ENCODE measurements at regions not wholly inside any gene's neighbourhood (a gene's known extent, or its start where the extent isn't known, plus 50 kb on each side); places are given as distances from the start of the nearest gene placed in this dataset.
"Not testable (repeated sequence)": the region's sequence is repeated elsewhere in the genome, so short reads cannot be mapped to it uniquely, and the experiment has no call there.

DNA sequence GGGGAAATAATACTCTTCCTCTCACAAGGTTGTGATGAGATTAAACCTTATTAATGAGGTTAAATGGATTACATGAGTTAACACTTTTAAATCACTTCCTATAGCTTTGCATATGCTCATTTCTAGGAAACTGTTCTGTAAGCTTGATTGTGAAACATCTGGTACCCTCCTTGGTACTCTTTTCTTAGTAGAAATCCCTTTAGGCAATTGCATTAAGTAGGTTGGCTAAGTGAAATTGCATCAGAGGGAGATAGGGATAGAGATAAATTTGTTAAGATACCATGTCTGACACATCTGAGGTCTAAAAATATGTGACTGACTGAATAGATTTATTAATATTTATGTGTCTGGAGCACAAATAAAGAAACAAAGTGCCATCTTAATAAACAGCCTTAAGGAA is 275.9 kb upstream of the MAP2 start:
- Histone ChIP-seq H3K36me3 (ENCODE audit: control insufficient read depth in 2 of 2, insufficient read depth in 2 of 2, low read length in 2 of 2) (no peaks in the 10 kb centered on the region), H3K4me1 (ENCODE audit: control insufficient read depth, insufficient read depth, low read length) (no peaks in the 10 kb centered on the region), H3K9ac (ENCODE audit: low read length in 2 of 2) (no peak overlapping the region), H3K27ac (ENCODE audit: low read length) (no peak overlapping the region), H3K9me3 (ENCODE audit: control insufficient read depth in 2 of 2, low read length in 2 of 2) (no peaks in the 10 kb centered on the region), H3K4me3 (ENCODE audit: low read length in 2 of 2) (no peak overlapping the region), H3K27me3 (ENCODE audit: control insufficient read depth in 1 of 2, insufficient read depth in 2 of 2, low read length in 2 of 2) (no peaks in the 10 kb centered on the region)

DNA sequence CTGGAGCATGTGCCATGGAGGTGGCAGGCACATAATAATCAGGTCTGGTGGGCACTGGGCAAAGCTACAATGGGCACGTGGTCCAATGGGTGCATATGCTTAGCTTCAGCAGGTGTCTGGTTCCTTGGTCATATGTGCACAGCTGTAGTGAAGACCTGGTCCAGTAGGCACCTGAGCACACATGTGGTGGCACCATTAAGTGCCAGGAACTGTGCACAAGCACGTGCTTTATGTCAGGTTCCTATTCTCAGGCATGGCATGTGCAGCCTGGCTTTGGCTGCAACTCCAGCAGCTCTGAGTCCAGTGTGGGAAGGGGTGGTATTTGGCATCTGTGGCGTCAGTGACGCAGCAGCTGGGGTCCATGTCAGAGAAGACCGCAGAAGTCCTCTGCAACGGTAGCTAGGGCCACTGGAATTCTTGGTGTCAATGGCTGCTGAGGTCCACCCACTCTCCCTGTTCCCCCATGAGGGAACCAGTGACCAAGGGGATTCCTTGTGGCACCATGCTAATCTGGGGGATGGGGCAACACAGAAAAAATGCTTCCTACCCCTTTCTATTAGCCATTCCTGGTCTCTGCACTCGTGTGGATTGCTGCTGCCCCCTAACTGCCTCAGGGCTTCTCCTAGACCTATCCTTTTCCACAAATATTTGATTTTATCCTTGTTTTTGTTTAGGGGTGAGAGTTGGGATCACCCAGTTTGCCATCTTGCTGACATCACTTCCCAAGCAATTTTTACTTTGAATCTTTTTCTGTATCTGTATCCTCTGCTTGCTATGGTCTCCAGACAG is 262.9 kb upstream of the MAP2 start:
- no peaks in the 10 kb centered on the region for H3K9me3 ChIP-seq (ENCODE audit: control insufficient read depth in 2 of 2, low read length in 2 of 2)
- H3K36me3 ChIP-seq (ENCODE audit: control insufficient read depth in 2 of 2, insufficient read depth in 2 of 2, low read length in 2 of 2), result no peaks in the 10 kb centered on the region
- H3K27me3 ChIP-seq (ENCODE audit: control insufficient read depth in 1 of 2, insufficient read depth in 2 of 2, low read length in 2 of 2), result no peaks in the 10 kb centered on the region
- no peak overlapping the region for H3K9ac ChIP-seq (ENCODE audit: low read length in 2 of 2)
- no peaks in the 10 kb centered on the region for H3K4me1 ChIP-seq (ENCODE audit: control insufficient read depth, insufficient read depth, low read length)
- H3K27ac ChIP-seq (ENCODE audit: low read length), result no peak overlapping the region
- H3K4me3 ChIP-seq (ENCODE audit: low read length in 2 of 2), result no peak overlapping the region

DNA sequence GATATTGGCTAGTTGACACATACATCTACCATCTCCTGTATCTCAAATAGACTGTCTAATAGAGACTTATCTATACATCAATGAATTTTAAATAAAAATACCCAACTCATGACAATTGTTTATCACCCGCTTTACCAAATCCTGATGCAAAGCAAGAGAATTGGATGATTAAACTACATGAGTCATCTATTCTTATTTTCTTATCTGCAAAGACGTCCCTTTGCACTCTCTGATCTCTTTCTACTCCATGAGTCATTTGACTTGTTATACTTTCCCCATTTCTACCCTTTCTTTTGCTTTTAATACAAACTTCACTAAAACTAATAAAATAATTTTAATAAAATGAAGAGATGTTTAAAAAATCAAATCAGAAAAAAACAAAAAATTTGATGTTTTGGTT is 261.7 kb upstream of the MAP2 start:
- no peak overlapping the region for H3K9ac ChIP-seq (ENCODE audit: low read length in 2 of 2)
- no peak overlapping the region for H3K27ac ChIP-seq (ENCODE audit: low read length)
- H3K4me3 ChIP-seq (ENCODE audit: low read length in 2 of 2), result no peak overlapping the region
- H3K27me3 ChIP-seq (ENCODE audit: control insufficient read depth in 1 of 2, insufficient read depth in 2 of 2, low read length in 2 of 2), result no peaks in the 10 kb centered on the region
- H3K4me1 ChIP-seq (ENCODE audit: control insufficient read depth, insufficient read depth, low read length), result no peaks in the 10 kb centered on the region
- no peaks in the 10 kb centered on the region for H3K36me3 ChIP-seq (ENCODE audit: control insufficient read depth in 2 of 2, insufficient read depth in 2 of 2, low read length in 2 of 2)
- no peaks in the 10 kb centered on the region for H3K9me3 ChIP-seq (ENCODE audit: control insufficient read depth in 2 of 2, low read length in 2 of 2)

DNA sequence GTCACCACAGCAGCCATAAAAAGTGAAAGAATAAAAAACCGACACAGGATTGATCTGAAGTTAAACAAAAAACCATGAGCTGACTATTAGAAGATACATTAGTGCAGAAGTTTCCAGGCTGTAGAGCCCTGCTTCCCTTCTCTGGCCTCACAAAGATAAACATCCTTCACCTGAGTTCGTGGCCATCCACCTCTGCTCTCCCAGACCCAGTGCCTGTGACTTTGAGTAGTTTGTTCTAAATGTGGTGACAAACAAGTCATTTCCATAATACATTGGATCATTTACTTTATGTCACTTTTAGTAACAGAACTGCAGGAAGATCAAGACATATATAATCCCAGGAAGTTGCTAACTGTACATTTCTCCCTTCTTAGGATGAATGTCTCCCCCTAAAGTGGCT is 241.9 kb upstream of the MAP2 start:
- Histone ChIP-seq H3K27ac (ENCODE audit: low read length) (no peak overlapping the region), H3K9me3 (ENCODE audit: control insufficient read depth in 2 of 2, low read length in 2 of 2) (peaks cover 0 to 2% of the 10 kb centered on the region in 2 donors), H3K36me3 (ENCODE audit: control insufficient read depth in 2 of 2, insufficient read depth in 2 of 2, low read length in 2 of 2) (no peaks in the 10 kb centered on the region), H3K27me3 (ENCODE audit: control insufficient read depth in 1 of 2, insufficient read depth in 2 of 2, low read length in 2 of 2) (no peaks in the 10 kb centered on the region), H3K9ac (ENCODE audit: low read length in 2 of 2) (no peak overlapping the region), H3K4me1 (ENCODE audit: control insufficient read depth, insufficient read depth, low read length) (no peaks in the 10 kb centered on the region), H3K4me3 (ENCODE audit: low read length in 2 of 2) (no peak overlapping the region)

DNA sequence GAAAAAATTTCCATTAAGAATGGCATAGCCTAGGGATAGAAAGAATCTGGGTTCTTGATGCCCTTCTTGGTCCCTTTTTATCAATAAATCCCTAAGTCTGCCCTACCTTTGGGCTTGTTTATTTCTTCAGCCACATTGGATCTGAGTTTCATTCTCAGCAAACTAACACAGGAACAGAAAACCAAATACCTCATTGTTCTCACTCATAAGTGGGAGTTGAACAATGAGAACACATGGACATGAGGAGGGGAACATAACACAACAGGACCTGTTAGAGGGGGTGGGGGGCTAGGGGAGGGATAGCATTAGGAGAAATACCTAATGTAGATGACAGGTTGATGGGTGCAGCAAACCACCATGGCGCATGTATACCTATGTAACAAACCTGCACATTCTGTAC is 237.0 kb upstream of the MAP2 start:
- H3K36me3 ChIP-seq (ENCODE audit: control insufficient read depth in 2 of 2, insufficient read depth in 2 of 2, low read length in 2 of 2); H3K9ac ChIP-seq (ENCODE audit: low read length in 2 of 2); H3K27ac ChIP-seq (ENCODE audit: low read length); H3K4me1 ChIP-seq (ENCODE audit: control insufficient read depth, insufficient read depth, low read length); H3K27me3 ChIP-seq (ENCODE audit: control insufficient read depth in 1 of 2, insufficient read depth in 2 of 2, low read length in 2 of 2); H3K9me3 ChIP-seq (ENCODE audit: control insufficient read depth in 2 of 2, low read length in 2 of 2); H3K4me3 ChIP-seq (ENCODE audit: low read length in 2 of 2): not testable (repeated sequence)

DNA sequence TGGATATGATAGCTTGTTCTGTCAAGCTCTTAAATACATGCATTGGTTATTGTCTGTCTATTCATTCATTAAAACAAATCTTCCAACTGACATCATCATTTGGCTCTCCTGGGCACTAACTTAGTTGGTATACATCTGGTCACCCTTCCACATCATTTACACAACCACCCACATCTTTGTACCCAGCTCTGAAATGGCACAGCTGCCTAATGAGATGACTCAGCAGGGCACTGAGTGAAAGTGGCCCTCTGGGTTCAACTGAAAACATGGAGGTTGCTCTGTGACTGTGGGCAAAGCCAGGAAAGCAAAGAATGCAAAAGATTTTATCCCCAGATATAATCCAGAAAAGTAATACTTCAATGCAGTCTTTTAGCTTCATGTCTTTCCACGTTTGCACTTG is 234.0 kb upstream of the MAP2 start:
- H3K4me3 ChIP-seq (ENCODE audit: low read length in 2 of 2), result no peak overlapping the region
- H3K9ac ChIP-seq (ENCODE audit: low read length in 2 of 2), result no peak overlapping the region
- H3K36me3 ChIP-seq (ENCODE audit: control insufficient read depth in 2 of 2, insufficient read depth in 2 of 2, low read length in 2 of 2), result no peaks in the 10 kb centered on the region
- no peak overlapping the region for H3K27ac ChIP-seq (ENCODE audit: low read length)
- H3K9me3 ChIP-seq (ENCODE audit: control insufficient read depth in 2 of 2, low read length in 2 of 2), result no peaks in the 10 kb centered on the region
- H3K4me1 ChIP-seq (ENCODE audit: control insufficient read depth, insufficient read depth, low read length), result no peaks in the 10 kb centered on the region
- H3K27me3 ChIP-seq (ENCODE audit: control insufficient read depth in 1 of 2, insufficient read depth in 2 of 2, low read length in 2 of 2), result no peaks in the 10 kb centered on the region

DNA sequence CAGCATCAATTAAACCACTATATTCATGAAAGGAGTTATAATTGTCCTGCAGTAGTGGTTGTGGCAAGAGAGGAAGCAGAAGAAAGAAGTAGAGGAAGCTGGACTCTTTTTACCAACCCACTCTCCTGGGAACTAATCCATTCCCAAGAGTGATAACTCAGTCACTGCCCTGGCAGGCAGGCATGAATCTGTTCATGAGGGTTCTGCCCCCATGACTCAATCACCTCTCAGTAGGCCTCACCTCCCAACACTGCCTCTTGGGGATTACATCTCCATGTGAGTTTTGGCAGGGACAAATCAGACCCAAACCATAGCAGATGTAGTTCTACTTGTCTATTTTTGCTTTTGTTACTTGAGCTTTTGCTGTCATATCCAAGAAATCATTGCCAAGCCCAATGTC is 232.7 kb upstream of the MAP2 start:
- Histone ChIP-seq H3K9me3 (ENCODE audit: control insufficient read depth in 2 of 2, low read length in 2 of 2) (no peaks in the 10 kb centered on the region), H3K27ac (ENCODE audit: low read length) (no peak overlapping the region), H3K4me3 (ENCODE audit: low read length in 2 of 2) (no peak overlapping the region), H3K9ac (ENCODE audit: low read length in 2 of 2) (no peak overlapping the region), H3K27me3 (ENCODE audit: control insufficient read depth in 1 of 2, insufficient read depth in 2 of 2, low read length in 2 of 2) (no peaks in the 10 kb centered on the region), H3K36me3 (ENCODE audit: control insufficient read depth in 2 of 2, insufficient read depth in 2 of 2, low read length in 2 of 2) (no peaks in the 10 kb centered on the region), H3K4me1 (ENCODE audit: control insufficient read depth, insufficient read depth, low read length) (no peaks in the 10 kb centered on the region)

DNA sequence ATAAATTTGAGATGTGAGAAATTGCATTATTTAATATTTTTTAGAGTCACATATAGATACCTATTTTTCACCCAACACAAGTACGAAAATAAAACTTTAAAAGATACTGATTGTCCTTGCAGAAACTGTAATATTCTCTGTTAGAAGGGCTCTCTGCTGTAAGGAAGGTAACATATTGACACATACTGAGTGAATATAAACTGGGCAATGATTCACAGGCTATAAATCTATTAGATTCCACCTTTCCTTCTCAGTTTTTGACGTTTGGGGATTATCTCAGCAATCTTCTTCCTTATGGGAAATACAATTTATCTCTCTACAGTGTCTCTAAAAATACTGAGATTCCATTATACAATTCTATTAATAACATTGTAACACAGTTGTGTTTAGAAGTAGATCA is 229.1 kb upstream of the MAP2 start:
- no peak overlapping the region for H3K4me3 ChIP-seq (ENCODE audit: low read length in 2 of 2)
- H3K4me1 ChIP-seq (ENCODE audit: control insufficient read depth, insufficient read depth, low read length), result no peaks in the 10 kb centered on the region
- H3K27ac ChIP-seq (ENCODE audit: low read length), result no peak overlapping the region
- H3K36me3 ChIP-seq (ENCODE audit: control insufficient read depth in 2 of 2, insufficient read depth in 2 of 2, low read length in 2 of 2), result no peaks in the 10 kb centered on the region
- no peak overlapping the region for H3K9ac ChIP-seq (ENCODE audit: low read length in 2 of 2)
- no peaks in the 10 kb centered on the region for H3K9me3 ChIP-seq (ENCODE audit: control insufficient read depth in 2 of 2, low read length in 2 of 2)
- H3K27me3 ChIP-seq (ENCODE audit: control insufficient read depth in 1 of 2, insufficient read depth in 2 of 2, low read length in 2 of 2), result no peaks in the 10 kb centered on the region

DNA sequence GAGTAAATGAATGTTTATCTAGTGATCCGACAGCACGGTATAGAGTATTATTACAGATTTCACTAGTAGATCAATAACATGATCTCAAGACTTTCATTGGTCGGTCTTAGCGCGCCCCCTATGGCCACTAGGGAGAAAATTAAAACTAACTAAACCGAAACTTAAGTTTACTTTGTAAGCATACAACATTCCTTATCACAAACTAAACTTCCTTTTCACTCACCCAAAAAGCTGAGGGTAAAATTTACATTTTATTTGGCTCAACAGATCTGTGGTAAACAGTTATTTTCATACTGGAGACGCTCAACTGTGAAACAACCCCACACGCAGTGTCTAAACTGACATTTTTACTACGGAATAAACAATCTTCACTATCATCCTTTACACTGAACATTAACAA is 215.6 kb upstream of the MAP2 start:
- Histone ChIP-seq H3K36me3 (ENCODE audit: control insufficient read depth in 2 of 2, insufficient read depth in 2 of 2, low read length in 2 of 2) (no peaks in the 10 kb centered on the region), H3K9ac (ENCODE audit: low read length in 2 of 2) (no peak overlapping the region), H3K4me1 (ENCODE audit: control insufficient read depth, insufficient read depth, low read length) (no peaks in the 10 kb centered on the region), H3K9me3 (ENCODE audit: control insufficient read depth in 2 of 2, low read length in 2 of 2) (no peaks in the 10 kb centered on the region), H3K27me3 (ENCODE audit: control insufficient read depth in 1 of 2, insufficient read depth in 2 of 2, low read length in 2 of 2) (no peaks in the 10 kb centered on the region), H3K4me3 (ENCODE audit: low read length in 2 of 2) (no peak overlapping the region), H3K27ac (ENCODE audit: low read length) (no peak overlapping the region)

DNA sequence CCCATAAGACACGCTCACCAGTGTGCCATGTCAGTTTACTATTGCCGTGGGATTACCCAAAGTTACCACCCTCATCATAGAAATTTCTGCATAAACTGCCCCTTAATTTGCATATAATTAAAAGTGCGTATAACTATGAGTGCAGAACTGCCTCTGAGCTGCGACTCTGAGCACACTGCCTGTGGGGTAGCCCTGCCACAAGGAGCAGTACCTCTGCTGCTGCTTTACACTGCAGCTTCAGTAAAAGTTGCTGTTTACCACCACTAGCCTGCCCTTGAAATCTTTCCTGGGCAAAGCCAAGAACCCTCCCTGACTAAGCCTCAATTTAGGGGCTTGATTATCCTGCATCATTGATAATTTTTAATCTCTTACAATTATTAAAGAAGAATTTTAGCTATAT is 213.9 kb upstream of the MAP2 start:
- Histone ChIP-seq H3K4me1 (ENCODE audit: control insufficient read depth, insufficient read depth, low read length) (no peaks in the 10 kb centered on the region), H3K27ac (ENCODE audit: low read length) (no peak overlapping the region)

DNA sequence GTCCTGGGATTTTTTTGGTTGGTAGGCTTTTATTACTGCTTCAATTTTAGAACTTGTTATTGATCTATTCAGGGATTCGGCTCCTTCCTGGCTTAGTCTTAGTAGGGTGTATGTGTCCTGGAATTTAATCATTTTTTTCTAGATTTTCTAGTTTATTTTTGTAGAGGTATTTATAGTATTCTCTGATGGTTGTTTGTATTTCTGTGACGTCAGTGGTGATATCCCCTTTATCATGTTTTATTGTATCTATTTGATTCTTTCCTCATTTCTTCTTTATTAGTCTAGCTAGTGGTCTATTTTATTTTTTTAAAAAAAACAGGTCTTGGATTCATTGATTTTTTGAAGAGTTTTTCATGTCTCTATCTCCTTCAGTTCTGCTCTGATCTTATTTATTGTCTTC is 193.3 kb upstream of the MAP2 start:
- Histone ChIP-seq H3K36me3 (ENCODE audit: control insufficient read depth in 2 of 2, insufficient read depth in 2 of 2, low read length in 2 of 2) (no peaks in the 10 kb centered on the region), H3K27ac (ENCODE audit: low read length) (no peak overlapping the region), H3K9me3 (ENCODE audit: control insufficient read depth in 2 of 2, low read length in 2 of 2) (no peaks in the 10 kb centered on the region), H3K4me3 (ENCODE audit: low read length in 2 of 2) (no peak overlapping the region), H3K27me3 (ENCODE audit: control insufficient read depth in 1 of 2, insufficient read depth in 2 of 2, low read length in 2 of 2) (no peaks in the 10 kb centered on the region), H3K9ac (ENCODE audit: low read length in 2 of 2) (no peak overlapping the region), H3K4me1 (ENCODE audit: control insufficient read depth, insufficient read depth, low read length) (no peaks in the 10 kb centered on the region)

More for the DNA sequence above, 213.9 kb upstream of the MAP2 start:
- Histone ChIP-seq H3K4me3 (ENCODE audit: low read length in 2 of 2) (no peak overlapping the region), H3K27me3 (ENCODE audit: control insufficient read depth in 1 of 2, insufficient read depth in 2 of 2, low read length in 2 of 2) (no peaks in the 10 kb centered on the region), H3K36me3 (ENCODE audit: control insufficient read depth in 2 of 2, insufficient read depth in 2 of 2, low read length in 2 of 2) (no peaks in the 10 kb centered on the region), H3K9me3 (ENCODE audit: control insufficient read depth in 2 of 2, low read length in 2 of 2) (no peaks in the 10 kb centered on the region), H3K9ac (ENCODE audit: low read length in 2 of 2) (no peak overlapping the region)
